Calu3 (cell line): ENCODE measurements at regions not wholly inside any gene's neighbourhood (a gene's known extent, or its start where the extent isn't known, plus 50 kb on each side); places are given as distances from the start of the nearest gene placed in this dataset.

Experiments
- BruUV-seq: library from RNA; stranded (reverse); fragments of 400-500 nt; replicated peaks from 2 replicates; lab custom pipeline; 2021; lab: Mats Ljungman, UMichigan
- CTCF ChIA-PET: fragments of 300-600 bp; sonication (Branson Sonifier 250); formaldehyde crosslinking; loops from one replicate; lab custom pipeline; 2022; ENCODE audit warnings: antibody characterized with exemption; lab: Charles Lee
- DNase-seq: peaks from one replicate; pipeline ENCODE4 v3.0.0; 2022
- H3K27ac Mint-ChIP-seq: one replicate; pipeline ENCODE4 v1.8.0; 2022; ENCODE audit warnings: mixed read lengths; ENCODE audit not compliant: unreplicated experiment
- H3K27me3 Mint-ChIP-seq: one replicate; pipeline ENCODE4 v1.8.0; 2022; ENCODE audit warnings: mixed read lengths; ENCODE audit not compliant: unreplicated experiment
- H3K36me3 Mint-ChIP-seq: one replicate; pipeline ENCODE4 v1.8.0; 2022; ENCODE audit warnings: mild to moderate bottlenecking, moderate library complexity, mixed read lengths; ENCODE audit not compliant: insufficient read depth, unreplicated experiment
- H3K4me1 Mint-ChIP-seq: one replicate; pipeline ENCODE4 v1.8.0; 2022; ENCODE audit warnings: mild to moderate bottlenecking, low read depth, mixed read lengths; ENCODE audit not compliant: unreplicated experiment
- H3K4me3 Mint-ChIP-seq: one replicate; pipeline ENCODE4 v1.8.0; 2022; ENCODE audit warnings: mild to moderate bottlenecking, low read depth, moderate library complexity, mixed read lengths; ENCODE audit not compliant: unreplicated experiment
- H3K9me3 Mint-ChIP-seq: one replicate; pipeline ENCODE4 v1.8.0; 2022; ENCODE audit warnings: low read depth, mixed read lengths; ENCODE audit not compliant: unreplicated experiment
- intact Hi-C: fragments of 100-400 bp; cut with micrococcal nuclease; formaldehyde crosslinking; loops from one replicate; pipeline ENCODE4 v1.10.0; 2022; ENCODE audit not compliant: unreplicated experiment
- TF ChIP-seq, protein P1 (sequence below): fragments of 200-600 bp; IDR thresholded peaks from one replicate; pipeline ENCODE4 v1.8.0; 2022; ENCODE audit warnings: antibody characterized with exemption; ENCODE audit not compliant: unreplicated experiment

DNA sequence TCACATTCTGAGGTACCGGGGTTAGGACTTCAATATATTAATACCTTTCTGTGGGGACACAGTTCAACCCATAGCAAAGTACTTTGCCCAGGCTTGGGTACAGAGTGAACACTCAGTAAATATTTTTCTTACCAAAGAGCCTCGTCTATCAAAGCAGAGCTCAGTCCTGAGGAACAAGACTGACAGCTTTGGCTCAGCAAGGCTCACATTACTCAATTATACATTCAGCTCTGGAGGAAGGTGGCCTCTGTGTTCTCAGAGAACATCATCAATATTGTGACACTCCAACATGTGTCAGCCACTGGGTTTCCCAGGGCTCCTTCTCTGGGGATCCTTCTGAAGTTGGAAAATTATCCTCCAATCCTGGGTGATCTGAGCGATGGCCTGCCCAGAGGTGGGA is 186.4 kb downstream of the NMUR2 start:
- CTCF ChIA-PET, result no interaction called here
- TF ChIP-seq, protein P1, sequence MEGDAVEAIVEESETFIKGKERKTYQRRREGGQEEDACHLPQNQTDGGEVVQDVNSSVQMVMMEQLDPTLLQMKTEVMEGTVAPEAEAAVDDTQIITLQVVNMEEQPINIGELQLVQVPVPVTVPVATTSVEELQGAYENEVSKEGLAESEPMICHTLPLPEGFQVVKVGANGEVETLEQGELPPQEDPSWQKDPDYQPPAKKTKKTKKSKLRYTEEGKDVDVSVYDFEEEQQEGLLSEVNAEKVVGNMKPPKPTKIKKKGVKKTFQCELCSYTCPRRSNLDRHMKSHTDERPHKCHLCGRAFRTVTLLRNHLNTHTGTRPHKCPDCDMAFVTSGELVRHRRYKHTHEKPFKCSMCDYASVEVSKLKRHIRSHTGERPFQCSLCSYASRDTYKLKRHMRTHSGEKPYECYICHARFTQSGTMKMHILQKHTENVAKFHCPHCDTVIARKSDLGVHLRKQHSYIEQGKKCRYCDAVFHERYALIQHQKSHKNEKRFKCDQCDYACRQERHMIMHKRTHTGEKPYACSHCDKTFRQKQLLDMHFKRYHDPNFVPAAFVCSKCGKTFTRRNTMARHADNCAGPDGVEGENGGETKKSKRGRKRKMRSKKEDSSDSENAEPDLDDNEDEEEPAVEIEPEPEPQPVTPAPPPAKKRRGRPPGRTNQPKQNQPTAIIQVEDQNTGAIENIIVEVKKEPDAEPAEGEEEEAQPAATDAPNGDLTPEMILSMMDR, result no peak
- Mint-ChIP-seq H3K27me3 (no peaks in the 10 kb centered on the region), H3K9me3 (no peaks in the 10 kb centered on the region), H3K36me3 (no peaks in the 10 kb centered on the region), H3K4me3 (no peak overlapping the region), H3K4me1 (no peaks in the 10 kb centered on the region), H3K27ac (no peak overlapping the region)
- BruUV-seq, result no TSS peak
- peak; percentile 18 for DNase-seq
- intact Hi-C loops, result loop anchor here (1.0 kb wide), 1 partner anchor 46 kb away; no protein-coding TSS in a partner anchor

DNA sequence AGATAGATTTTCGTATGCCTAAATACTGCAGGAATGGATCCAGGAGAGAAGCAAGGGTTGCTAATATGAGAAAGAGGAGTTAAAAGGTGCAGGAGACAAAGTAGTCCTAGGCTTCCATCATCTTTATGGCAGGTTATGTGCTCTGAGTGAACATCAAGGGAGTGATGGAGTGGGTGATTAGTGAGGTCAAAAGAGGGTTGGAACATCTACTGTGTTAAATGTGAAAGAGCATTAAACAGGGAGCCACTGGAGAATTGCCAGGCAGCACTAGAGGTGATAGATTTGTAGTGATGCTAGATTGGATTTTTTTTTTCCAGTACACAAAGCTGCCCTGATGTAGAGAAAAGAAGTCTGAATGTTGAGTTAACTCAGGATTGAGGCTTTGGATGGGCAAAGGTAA is 199.3 kb downstream of the NMUR2 start:
- CTCF ChIA-PET, result interaction anchor here (1.0 kb wide), 1 partner anchor 12 kb away, joined by 3 read pairs; no protein-coding TSS in a partner anchor
- H3K4me1 Mint-ChIP-seq, result no peaks in the 10 kb centered on the region
- no peak for DNase-seq
- no peaks in the 10 kb centered on the region for H3K27me3 Mint-ChIP-seq
- BruUV-seq, result no TSS peak
- no peak overlapping the region for H3K4me3 Mint-ChIP-seq
- intact Hi-C loops, result no loop called here
- TF ChIP-seq, protein P1, result no peak
- no peaks in the 10 kb centered on the region for H3K36me3 Mint-ChIP-seq
- no peak overlapping the region for H3K27ac Mint-ChIP-seq
- no peaks in the 10 kb centered on the region for H3K9me3 Mint-ChIP-seq

DNA sequence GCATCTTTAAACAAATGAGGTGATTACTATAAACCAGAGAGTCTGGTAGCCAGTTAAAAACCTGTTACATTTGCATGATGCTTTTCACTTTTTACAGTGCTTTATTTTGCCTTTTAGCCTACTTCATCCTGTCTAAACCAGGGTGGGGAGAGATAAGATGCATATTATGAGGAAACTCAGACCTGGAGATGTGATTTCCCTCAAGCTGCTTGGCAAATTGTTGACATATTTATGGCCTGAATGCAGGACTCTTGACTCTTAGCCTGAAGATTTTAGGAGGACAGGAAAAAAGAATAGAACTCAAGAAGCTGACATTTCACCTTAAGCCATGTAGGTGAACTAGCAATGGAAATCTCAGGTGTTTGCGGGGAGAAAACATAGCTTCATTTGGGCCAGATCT is 202.8 kb downstream of the NMUR2 start:
- no peak overlapping the region for H3K27ac Mint-ChIP-seq
- no peaks in the 10 kb centered on the region for H3K36me3 Mint-ChIP-seq
- CTCF ChIA-PET, result no interaction called here
- H3K4me1 Mint-ChIP-seq, result no peaks in the 10 kb centered on the region
- H3K4me3 Mint-ChIP-seq, result no peak overlapping the region
- DNase-seq, result no peak
- BruUV-seq, result no TSS peak
- no peaks in the 10 kb centered on the region for H3K9me3 Mint-ChIP-seq
- intact Hi-C loops, result no loop called here
- TF ChIP-seq, protein P1, result no peak
- H3K27me3 Mint-ChIP-seq, result no peaks in the 10 kb centered on the region

DNA sequence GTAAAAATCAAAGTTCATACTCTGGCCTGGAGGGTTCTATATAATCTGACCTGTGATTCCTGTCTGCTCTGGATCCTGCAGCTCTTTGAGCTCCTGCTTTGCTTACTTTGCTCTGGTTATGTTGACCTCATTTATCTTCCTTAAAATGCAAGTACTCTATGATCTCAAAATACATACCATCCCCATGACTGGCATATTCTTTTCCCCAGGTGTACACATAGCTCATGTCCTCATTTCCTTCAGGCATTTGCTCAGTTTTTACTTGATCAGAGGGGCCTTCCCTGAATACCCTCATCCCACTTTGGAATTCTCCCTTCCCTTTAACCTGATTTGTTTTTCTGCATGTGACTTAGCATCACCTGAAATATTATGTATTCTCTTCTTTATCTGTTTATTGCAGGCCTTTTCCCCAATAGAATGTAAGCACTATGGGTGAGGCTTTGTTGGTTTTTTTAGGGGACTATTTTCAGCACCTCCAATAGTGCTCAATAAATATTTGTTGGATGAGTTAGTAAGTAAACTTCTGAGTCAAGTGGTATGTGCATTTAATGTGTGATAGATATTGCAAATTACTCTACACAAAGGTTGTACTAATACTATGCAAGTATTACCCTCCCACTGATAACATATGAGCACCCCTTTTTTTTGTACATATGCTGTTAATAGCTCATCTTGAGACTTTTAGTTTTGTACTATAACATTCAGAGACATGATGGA is 211.5 kb downstream of the NMUR2 start:
- Mint-ChIP-seq H3K9me3 (peaks cover 7% of the 10 kb centered on the region), H3K27me3 (no peaks in the 10 kb centered on the region), H3K4me3 (no peak overlapping the region), H3K27ac (no peak overlapping the region), H3K36me3 (no peaks in the 10 kb centered on the region), H3K4me1 (peaks cover 12% of the 10 kb centered on the region)
- intact Hi-C loops, result no loop called here
- no peak for DNase-seq
- CTCF ChIA-PET, result interaction anchor here (0.7 kb wide), 2 partner anchors 12 to 586 kb away, joined by 3 to 6 read pairs; no protein-coding TSS in a partner anchor
- TF ChIP-seq, protein P1, result no peak
- BruUV-seq, result no TSS peak
